ENCODE measurements at regions not wholly inside any gene's neighbourhood (a gene's known extent, or its start where the extent isn't known, plus 50 kb on each side); places are given as distances from the start of the nearest gene placed in this dataset.

DNA sequence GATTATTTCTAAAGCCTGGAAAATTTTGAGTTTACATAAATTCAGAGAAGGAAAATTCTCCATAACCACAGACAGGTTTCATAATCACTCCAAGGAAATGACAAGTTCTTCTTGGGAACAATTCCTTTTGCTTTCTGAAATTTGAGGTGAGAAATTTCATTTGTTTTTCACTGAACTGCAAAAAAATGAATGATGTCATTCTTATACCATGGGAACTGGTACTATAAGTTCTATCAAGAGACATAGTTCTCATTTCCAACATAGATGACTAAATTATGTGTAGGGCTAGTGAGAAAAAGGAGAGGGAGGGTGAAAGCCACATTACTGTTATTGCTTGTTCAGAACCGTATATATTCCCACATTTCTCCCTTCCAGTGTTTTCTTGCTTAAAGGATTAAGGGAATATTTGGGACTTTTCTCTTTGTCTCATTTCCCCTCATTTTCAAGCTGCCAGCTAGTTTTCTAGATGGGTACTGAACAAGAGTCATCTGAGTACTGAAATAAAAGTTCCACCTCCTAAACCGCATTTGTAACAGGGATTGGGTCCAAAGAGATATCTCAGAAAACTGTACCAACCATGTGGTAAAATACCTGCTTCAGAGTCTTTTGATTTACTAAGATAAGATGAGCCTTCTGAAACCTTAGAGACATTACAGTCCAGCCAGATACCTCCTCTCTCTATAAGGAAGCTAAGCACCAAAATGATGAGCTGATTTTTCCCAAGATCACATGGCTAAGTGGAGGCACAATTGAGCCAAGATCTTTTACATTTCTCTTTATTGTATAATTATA is 144.3 kb upstream of the PRDM1 start:
- no peaks in the 10 kb centered on the region for H3K4me1 ChIP-seq (ENCODE audit: control insufficient read depth in 1 of 2, insufficient read depth in 1 of 2, low read depth in 1 of 2, low read length in 1 of 2)
- no peak overlapping the region for H3K27ac ChIP-seq
- H3K36me3 ChIP-seq, result no peaks in the 10 kb centered on the region
- H3K4me3 ChIP-seq (ENCODE audit: low read depth in 1 of 2, low read length in 1 of 2), result no peak overlapping the region
- H3K9me3 ChIP-seq, result no peaks in the 10 kb centered on the region
- H3K27me3 ChIP-seq, result no peaks in the 10 kb centered on the region
- TF ChIP-seq, protein P1, sequence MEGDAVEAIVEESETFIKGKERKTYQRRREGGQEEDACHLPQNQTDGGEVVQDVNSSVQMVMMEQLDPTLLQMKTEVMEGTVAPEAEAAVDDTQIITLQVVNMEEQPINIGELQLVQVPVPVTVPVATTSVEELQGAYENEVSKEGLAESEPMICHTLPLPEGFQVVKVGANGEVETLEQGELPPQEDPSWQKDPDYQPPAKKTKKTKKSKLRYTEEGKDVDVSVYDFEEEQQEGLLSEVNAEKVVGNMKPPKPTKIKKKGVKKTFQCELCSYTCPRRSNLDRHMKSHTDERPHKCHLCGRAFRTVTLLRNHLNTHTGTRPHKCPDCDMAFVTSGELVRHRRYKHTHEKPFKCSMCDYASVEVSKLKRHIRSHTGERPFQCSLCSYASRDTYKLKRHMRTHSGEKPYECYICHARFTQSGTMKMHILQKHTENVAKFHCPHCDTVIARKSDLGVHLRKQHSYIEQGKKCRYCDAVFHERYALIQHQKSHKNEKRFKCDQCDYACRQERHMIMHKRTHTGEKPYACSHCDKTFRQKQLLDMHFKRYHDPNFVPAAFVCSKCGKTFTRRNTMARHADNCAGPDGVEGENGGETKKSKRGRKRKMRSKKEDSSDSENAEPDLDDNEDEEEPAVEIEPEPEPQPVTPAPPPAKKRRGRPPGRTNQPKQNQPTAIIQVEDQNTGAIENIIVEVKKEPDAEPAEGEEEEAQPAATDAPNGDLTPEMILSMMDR (IDR thresholded peaks at IDR 0.05), result no peak

DNA sequence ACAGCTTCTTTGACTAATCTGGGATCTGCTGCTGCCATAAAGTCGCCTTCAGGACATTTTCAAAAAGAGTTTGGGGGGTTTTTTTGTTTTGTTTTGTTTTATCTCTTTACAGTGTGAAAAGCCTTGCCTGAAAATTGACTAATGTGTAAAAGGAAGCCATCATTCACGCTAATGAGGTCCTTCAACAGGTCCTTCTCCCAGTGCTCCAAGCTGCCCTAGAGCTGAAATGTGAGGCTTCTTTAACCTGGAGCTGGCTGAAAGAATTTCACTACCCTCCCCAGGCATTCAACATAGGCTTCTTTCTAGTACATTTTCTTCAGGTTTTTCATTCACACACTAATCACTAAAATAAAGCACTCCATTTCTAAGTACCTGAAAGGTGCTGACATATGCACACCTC is 145.1 kb upstream of the PRDM1 start:
- H3K36me3 ChIP-seq, result no peaks in the 10 kb centered on the region
- TF ChIP-seq, protein P1 (IDR thresholded peaks at IDR 0.05), result no peak
- H3K4me3 ChIP-seq (ENCODE audit: low read depth in 1 of 2, low read length in 1 of 2), result no peak overlapping the region
- no peak overlapping the region for H3K27ac ChIP-seq
- H3K4me1 ChIP-seq (ENCODE audit: control insufficient read depth in 1 of 2, insufficient read depth in 1 of 2, low read depth in 1 of 2, low read length in 1 of 2), result peaks cover 5% of the 10 kb centered on the region in 2 experiments
- no peaks in the 10 kb centered on the region for H3K27me3 ChIP-seq
- H3K9me3 ChIP-seq, result no peaks in the 10 kb centered on the region

DNA sequence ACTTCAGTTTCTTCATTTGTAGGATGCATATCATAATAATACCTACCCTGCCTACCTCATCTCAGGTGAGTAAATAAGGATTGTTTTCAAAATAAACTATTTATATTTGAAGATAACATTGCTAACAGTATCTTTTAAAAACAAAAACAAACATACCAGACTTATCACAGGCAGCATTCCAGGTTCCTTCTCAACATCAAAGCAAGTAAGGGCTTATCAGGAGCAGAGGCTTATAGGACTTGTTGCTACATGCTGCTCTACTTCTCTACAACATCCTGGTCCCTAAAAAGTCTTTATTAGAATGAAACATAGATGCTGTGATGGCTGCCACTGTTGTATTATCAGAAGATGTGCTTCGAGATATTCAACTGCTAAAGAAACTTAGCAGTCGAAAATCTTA is 149.2 kb upstream of the PRDM1 start:
- H3K4me1 ChIP-seq (ENCODE audit: control insufficient read depth in 1 of 2, insufficient read depth in 1 of 2, low read depth in 1 of 2, low read length in 1 of 2), result peaks cover 26 to 28% of the 10 kb centered on the region in 2 experiments
- H3K27ac ChIP-seq, result no peak overlapping the region
- TF ChIP-seq, protein P1 (IDR thresholded peaks at IDR 0.05), result no peak
- H3K27me3 ChIP-seq, result no peaks in the 10 kb centered on the region
- H3K36me3 ChIP-seq, result no peaks in the 10 kb centered on the region
- no peaks in the 10 kb centered on the region for H3K9me3 ChIP-seq
- H3K4me3 ChIP-seq (ENCODE audit: low read depth in 1 of 2, low read length in 1 of 2), result no peak overlapping the region

DNA sequence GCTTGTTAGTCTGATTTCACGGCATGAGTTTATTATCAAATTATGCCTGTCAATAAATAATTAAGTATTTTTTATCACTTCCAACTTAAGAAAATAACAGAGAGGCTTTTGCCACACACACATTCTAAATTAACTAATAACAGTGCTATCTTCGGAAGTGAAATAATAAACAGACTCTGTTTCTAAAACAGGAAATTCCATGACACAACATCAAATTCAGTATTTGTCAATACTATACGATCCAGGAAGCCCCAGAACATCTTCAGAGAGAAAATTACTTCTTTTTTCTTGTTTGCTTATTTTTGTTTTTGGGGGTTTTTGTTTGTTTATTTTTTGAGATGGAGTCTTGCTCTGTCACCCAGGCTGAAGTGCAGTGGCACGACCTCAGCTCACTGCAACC is 150.7 kb upstream of the PRDM1 start:
- TF ChIP-seq, protein P1 (IDR thresholded peaks at IDR 0.05), result no peak
- Histone ChIP-seq H3K27me3 (no peaks in the 10 kb centered on the region), H3K27ac (peak overlapping the region; percentile 87), H3K4me3 (ENCODE audit: low read depth in 1 of 2, low read length in 1 of 2) (peak overlapping the region; percentile 36 to 46), H3K4me1 (ENCODE audit: control insufficient read depth in 1 of 2, insufficient read depth in 1 of 2, low read depth in 1 of 2, low read length in 1 of 2) (peaks cover 37 to 39% of the 10 kb centered on the region in 2 experiments), H3K9me3 (no peaks in the 10 kb centered on the region), H3K36me3 (no peaks in the 10 kb centered on the region)

- TF ChIP-seq, protein P1 (IDR thresholded peaks at IDR 0.05), result no peak
- Histone ChIP-seq H3K4me3 (ENCODE audit: low read depth in 1 of 2, low read length in 1 of 2) (peak overlapping the region; percentile 36 to 46), H3K36me3 (no peaks in the 10 kb centered on the region), H3K9me3 (no peaks in the 10 kb centered on the region), H3K27ac (peak overlapping the region; percentile 87), H3K4me1 (ENCODE audit: control insufficient read depth in 1 of 2, insufficient read depth in 1 of 2, low read depth in 1 of 2, low read length in 1 of 2) (peaks cover 37 to 39% of the 10 kb centered on the region in 2 experiments), H3K27me3 (no peaks in the 10 kb centered on the region)
Measured at GRCh38 chr6:105934708-105935107, 151.4 kb upstream of the PRDM1 start.
